ENCODE measurements at regions not wholly inside any gene's neighbourhood (a gene's known extent, or its start where the extent isn't known, plus 50 kb on each side); places are given as distances from the start of the nearest gene placed in this dataset.
"Not testable (repeated sequence)": the region's sequence is repeated elsewhere in the genome, so short reads cannot be mapped to it uniquely, and the experiment has no call there.

DNA sequence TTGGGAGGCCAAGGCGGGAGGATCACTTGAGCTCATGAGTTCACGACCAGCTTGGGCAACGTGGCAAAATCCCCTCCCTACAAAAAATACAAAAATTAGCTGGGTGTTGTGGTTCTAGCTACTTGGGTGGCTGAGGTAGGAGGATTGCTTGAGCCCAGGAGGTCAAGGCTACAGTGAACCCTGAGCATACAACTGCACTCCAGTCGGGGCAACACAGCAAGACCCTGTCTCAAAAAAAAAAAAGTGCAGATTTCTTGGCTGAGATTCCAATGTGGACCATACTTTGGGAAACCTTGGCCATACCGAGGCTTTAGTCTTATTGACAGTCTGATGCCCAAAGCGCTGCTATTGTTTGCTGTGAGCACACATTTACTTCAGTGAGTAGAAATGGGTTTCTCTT, 113.6 kb upstream of the CLINT1 start:
- H3K9me3 ChIP-seq (ENCODE audit: control insufficient read depth in 2 of 2, insufficient read depth in 1 of 2, low read length in 1 of 2): no peaks in the 10 kb centered on the region
- 96% methylated on average over 6 of the region's 6 CpGs for WGBS

DNA sequence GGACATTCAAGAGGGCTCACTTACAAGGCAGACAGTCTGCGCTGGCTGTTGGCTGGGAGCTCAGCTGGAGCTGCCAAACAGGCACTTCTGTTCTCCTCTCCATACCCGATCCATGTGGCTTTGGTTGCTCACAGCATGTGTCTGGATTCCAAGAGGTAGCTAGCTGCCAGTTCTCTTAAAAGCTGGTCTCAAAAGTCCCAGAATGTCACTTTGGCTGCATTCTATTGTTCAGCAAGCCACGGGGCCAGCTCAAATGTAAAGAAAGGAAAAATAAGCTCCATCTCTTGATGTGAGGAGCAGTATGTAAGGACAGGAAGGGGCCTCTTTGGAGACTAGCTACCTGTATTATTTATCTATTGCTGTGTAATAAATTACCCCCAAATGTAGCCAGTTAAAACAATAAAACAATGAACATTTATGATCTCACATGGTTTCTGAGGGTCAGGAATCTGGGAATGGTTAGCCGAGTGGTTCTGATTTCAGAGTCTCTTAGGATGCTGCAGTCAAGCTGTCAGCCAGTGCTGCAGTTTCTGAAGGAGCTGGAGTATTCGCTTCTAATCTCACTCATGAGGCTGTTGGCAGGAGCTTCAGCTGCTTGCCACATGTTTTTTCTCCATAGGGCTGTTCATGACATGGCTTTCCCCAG, 112.7 kb upstream of the CLINT1 start:
- no peaks in the 10 kb centered on the region for H3K36me3 ChIP-seq (ENCODE audit: control insufficient read depth in 2 of 2, insufficient read depth in 2 of 2, low read length in 1 of 2)
- no peaks in the 10 kb centered on the region for H3K9me3 ChIP-seq (ENCODE audit: control insufficient read depth in 2 of 2, insufficient read depth in 1 of 2, low read length in 1 of 2)
- no peak overlapping the region for H3K27ac ChIP-seq (ENCODE audit: low read depth in 1 of 2, low read length in 1 of 2)
- DNase-seq (ENCODE audit: low read depth in 6 of 9, low spot score in 9 of 9): no peak
- H3K27me3 ChIP-seq (ENCODE audit: control insufficient read depth in 2 of 2, insufficient read depth in 1 of 2, low read length in 1 of 2): peaks cover 0 to 2% of the 10 kb centered on the region in 2 donors
- no peak overlapping the region for H3K4me3 ChIP-seq (ENCODE audit: low read length in 2 of 2)
- H3K4me1 ChIP-seq (ENCODE audit: control insufficient read depth in 2 of 2, insufficient read depth in 2 of 2, low read length in 2 of 2): no peaks in the 10 kb centered on the region
- WGBS: 87% methylated on average over 5 of the region's 5 CpGs

More for the DNA sequence above, 113.6 kb upstream of the CLINT1 start:
- no peaks in the 10 kb centered on the region for H3K36me3 ChIP-seq (ENCODE audit: control insufficient read depth in 2 of 2, insufficient read depth in 2 of 2, low read length in 1 of 2)
- no peak for DNase-seq (ENCODE audit: low read depth in 6 of 9, low spot score in 9 of 9)
- no peak overlapping the region for H3K27ac ChIP-seq (ENCODE audit: low read depth in 1 of 2, low read length in 1 of 2)
- peaks cover 0 to 2% of the 10 kb centered on the region in 2 donors for H3K27me3 ChIP-seq (ENCODE audit: control insufficient read depth in 2 of 2, insufficient read depth in 1 of 2, low read length in 1 of 2)
- no peaks in the 10 kb centered on the region for H3K4me1 ChIP-seq (ENCODE audit: control insufficient read depth in 2 of 2, insufficient read depth in 2 of 2, low read length in 2 of 2)
- H3K4me3 ChIP-seq (ENCODE audit: low read length in 2 of 2): no peak overlapping the region

GRCh38 chr5:157968570-157968969, 109.6 kb upstream of the CLINT1 start:
- 90% methylated on average over 6 of the region's 6 CpGs for WGBS
- not testable (repeated sequence) for H3K36me3 ChIP-seq (ENCODE audit: control insufficient read depth in 2 of 2, insufficient read depth in 2 of 2, low read length in 1 of 2); DNase-seq (ENCODE audit: low read depth in 6 of 9, low spot score in 9 of 9); H3K27ac ChIP-seq (ENCODE audit: low read depth in 1 of 2, low read length in 1 of 2); H3K9me3 ChIP-seq (ENCODE audit: control insufficient read depth in 2 of 2, insufficient read depth in 1 of 2, low read length in 1 of 2); H3K4me1 ChIP-seq (ENCODE audit: control insufficient read depth in 2 of 2, insufficient read depth in 2 of 2, low read length in 2 of 2); H3K4me3 ChIP-seq (ENCODE audit: low read length in 2 of 2); H3K27me3 ChIP-seq (ENCODE audit: control insufficient read depth in 2 of 2, insufficient read depth in 1 of 2, low read length in 1 of 2)

GRCh38 chr5:157965989-157966388, 107.0 kb upstream of the CLINT1 start:
- H3K36me3 ChIP-seq (ENCODE audit: control insufficient read depth in 2 of 2, insufficient read depth in 2 of 2, low read length in 1 of 2): no peaks in the 10 kb centered on the region
- no peaks in the 10 kb centered on the region for H3K9me3 ChIP-seq (ENCODE audit: control insufficient read depth in 2 of 2, insufficient read depth in 1 of 2, low read length in 1 of 2)
- H3K4me1 ChIP-seq (ENCODE audit: control insufficient read depth in 2 of 2, insufficient read depth in 2 of 2, low read length in 2 of 2): no peaks in the 10 kb centered on the region
- WGBS: 91% methylated on average over 9 of the region's 9 CpGs
- H3K27me3 ChIP-seq (ENCODE audit: control insufficient read depth in 2 of 2, insufficient read depth in 1 of 2, low read length in 1 of 2): no peaks in the 10 kb centered on the region
- H3K4me3 ChIP-seq (ENCODE audit: low read length in 2 of 2): no peak overlapping the region
- H3K27ac ChIP-seq (ENCODE audit: low read depth in 1 of 2, low read length in 1 of 2): no peak overlapping the region
- DNase-seq (ENCODE audit: low read depth in 6 of 9, low spot score in 9 of 9): no peak

GRCh38 chr5:157965040-157965678, 106.2 kb upstream of the CLINT1 start:
- peak overlapping the region in 1 of 2 donors; percentile 11 for H3K27ac ChIP-seq (ENCODE audit: low read depth in 1 of 2, low read length in 1 of 2)
- DNase-seq (ENCODE audit: low read depth in 6 of 9, low spot score in 9 of 9): no peak
- no peaks in the 10 kb centered on the region for H3K27me3 ChIP-seq (ENCODE audit: control insufficient read depth in 2 of 2, insufficient read depth in 1 of 2, low read length in 1 of 2)
- WGBS: 90% methylated on average over 2 of the region's 2 CpGs
- H3K36me3 ChIP-seq (ENCODE audit: control insufficient read depth in 2 of 2, insufficient read depth in 2 of 2, low read length in 1 of 2): no peaks in the 10 kb centered on the region
- no peaks in the 10 kb centered on the region for H3K9me3 ChIP-seq (ENCODE audit: control insufficient read depth in 2 of 2, insufficient read depth in 1 of 2, low read length in 1 of 2)
- no peaks in the 10 kb centered on the region for H3K4me1 ChIP-seq (ENCODE audit: control insufficient read depth in 2 of 2, insufficient read depth in 2 of 2, low read length in 2 of 2)
- H3K4me3 ChIP-seq (ENCODE audit: low read length in 2 of 2): no peak overlapping the region

GRCh38 chr5:157963761-157964160, 104.8 kb upstream of the CLINT1 start:
- no peak overlapping the region for H3K4me3 ChIP-seq (ENCODE audit: low read length in 2 of 2)
- 88% methylated on average over 4 of the region's 4 CpGs for WGBS
- H3K27ac ChIP-seq (ENCODE audit: low read depth in 1 of 2, low read length in 1 of 2): no peak overlapping the region
- DNase-seq (ENCODE audit: low read depth in 6 of 9, low spot score in 9 of 9): no peak
- no peaks in the 10 kb centered on the region for H3K9me3 ChIP-seq (ENCODE audit: control insufficient read depth in 2 of 2, insufficient read depth in 1 of 2, low read length in 1 of 2)
- no peaks in the 10 kb centered on the region for H3K36me3 ChIP-seq (ENCODE audit: control insufficient read depth in 2 of 2, insufficient read depth in 2 of 2, low read length in 1 of 2)
- H3K4me1 ChIP-seq (ENCODE audit: control insufficient read depth in 2 of 2, insufficient read depth in 2 of 2, low read length in 2 of 2): no peaks in the 10 kb centered on the region
- H3K27me3 ChIP-seq (ENCODE audit: control insufficient read depth in 2 of 2, insufficient read depth in 1 of 2, low read length in 1 of 2): no peaks in the 10 kb centered on the region

GRCh38 chr5:157963244-157963643, 104.3 kb upstream of the CLINT1 start:
- H3K36me3 ChIP-seq (ENCODE audit: control insufficient read depth in 2 of 2, insufficient read depth in 2 of 2, low read length in 1 of 2): no peaks in the 10 kb centered on the region
- no peak overlapping the region for H3K27ac ChIP-seq (ENCODE audit: low read depth in 1 of 2, low read length in 1 of 2)
- DNase-seq (ENCODE audit: low read depth in 6 of 9, low spot score in 9 of 9): no peak
- H3K27me3 ChIP-seq (ENCODE audit: control insufficient read depth in 2 of 2, insufficient read depth in 1 of 2, low read length in 1 of 2): no peaks in the 10 kb centered on the region
- 97% methylated on average over 2 of the region's 2 CpGs for WGBS
- H3K4me1 ChIP-seq (ENCODE audit: control insufficient read depth in 2 of 2, insufficient read depth in 2 of 2, low read length in 2 of 2): no peaks in the 10 kb centered on the region
- H3K9me3 ChIP-seq (ENCODE audit: control insufficient read depth in 2 of 2, insufficient read depth in 1 of 2, low read length in 1 of 2): no peaks in the 10 kb centered on the region
- no peak overlapping the region for H3K4me3 ChIP-seq (ENCODE audit: low read length in 2 of 2)

DNA sequence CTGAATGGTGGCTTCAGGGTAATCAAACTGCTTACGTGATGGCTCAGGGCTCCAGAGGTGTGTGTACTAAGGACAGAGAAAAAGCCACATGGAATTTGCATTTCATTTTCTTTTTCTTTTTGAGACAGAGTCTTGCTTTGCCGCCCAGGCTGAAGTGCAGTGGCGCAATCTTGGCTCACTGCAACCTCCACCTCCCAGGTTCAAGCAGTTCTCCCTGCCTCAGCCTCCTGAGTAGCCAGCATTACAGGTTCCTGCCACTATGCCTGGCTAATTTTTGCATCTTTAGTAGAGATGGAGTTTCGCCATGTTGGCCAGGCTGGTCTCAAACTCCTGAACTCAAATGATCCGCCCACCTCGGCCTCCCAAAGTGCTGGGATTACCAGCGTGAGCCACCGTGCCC, 103.7 kb upstream of the CLINT1 start:
- not testable (repeated sequence) for DNase-seq (ENCODE audit: low read depth in 6 of 9, low spot score in 9 of 9); H3K4me1 ChIP-seq (ENCODE audit: control insufficient read depth in 2 of 2, insufficient read depth in 2 of 2, low read length in 2 of 2); H3K27me3 ChIP-seq (ENCODE audit: control insufficient read depth in 2 of 2, insufficient read depth in 1 of 2, low read length in 1 of 2); H3K9me3 ChIP-seq (ENCODE audit: control insufficient read depth in 2 of 2, insufficient read depth in 1 of 2, low read length in 1 of 2); H3K27ac ChIP-seq (ENCODE audit: low read depth in 1 of 2, low read length in 1 of 2); H3K36me3 ChIP-seq (ENCODE audit: control insufficient read depth in 2 of 2, insufficient read depth in 2 of 2, low read length in 1 of 2); H3K4me3 ChIP-seq (ENCODE audit: low read length in 2 of 2)
- 97% methylated on average over 8 of the region's 8 CpGs for WGBS

- H3K4me3 ChIP-seq (ENCODE audit: low read length in 2 of 2): no peak overlapping the region
- H3K9me3 ChIP-seq (ENCODE audit: control insufficient read depth in 2 of 2, insufficient read depth in 1 of 2, low read length in 1 of 2): no peaks in the 10 kb centered on the region
- H3K27me3 ChIP-seq (ENCODE audit: control insufficient read depth in 2 of 2, insufficient read depth in 1 of 2, low read length in 1 of 2): no peaks in the 10 kb centered on the region
- 89% methylated on average over 6 of the region's 6 CpGs for WGBS
- H3K36me3 ChIP-seq (ENCODE audit: control insufficient read depth in 2 of 2, insufficient read depth in 2 of 2, low read length in 1 of 2): no peaks in the 10 kb centered on the region
- no peaks in the 10 kb centered on the region for H3K4me1 ChIP-seq (ENCODE audit: control insufficient read depth in 2 of 2, insufficient read depth in 2 of 2, low read length in 2 of 2)
- no peak overlapping the region for H3K27ac ChIP-seq (ENCODE audit: low read depth in 1 of 2, low read length in 1 of 2)
- no peak for DNase-seq (ENCODE audit: low read depth in 6 of 9, low spot score in 9 of 9)
Observed at GRCh38 chr5:157961896-157962590, 103.1 kb upstream of the CLINT1 start.
